Spleen (tissue), 11 donors: ENCODE measurements at regions not wholly inside any gene's neighbourhood (a gene's known extent, or its start where the extent isn't known, plus 50 kb on each side); places are given as distances from the start of the nearest gene placed in this dataset.

Experiments
- DNase-seq: peaks from one replicate; pipeline ENCODE4 v3.0.0-alpha.2; 2020
- H3K27ac ChIP-seq, 8 donors: fragments of 200-600 bp; sonication (generic) in 7 of 8; 1 replicate in 4 of 8; 2 replicates in 4 of 8; pipeline versions ENCODE4 v1.5.0 to v1.8.0; 2016 to 2021; ENCODE audit warnings: inconsistent platforms in 4 of 8, mild to moderate bottlenecking in 4 of 8, moderate library complexity in 1 of 8
- H3K27me3 ChIP-seq, 7 donors: fragments of 200-600 bp; sonication (generic) in 6 of 7; replicated peaks in 1 of 7; 1 replicate in 4 of 7; 2 replicates in 3 of 7; pipeline versions ENCODE4 v1.5.0 to v1.8.0; 2016 to 2021; ENCODE audit warnings: inconsistent platforms in 3 of 7, mild to moderate bottlenecking in 1 of 7
- H3K36me3 ChIP-seq, 6 donors: fragments of 200-600 bp; sonication (generic) in 5 of 6; 1 replicate in 4 of 6; 2 replicates in 2 of 6; pipeline versions ENCODE4 v1.5.0 to v1.8.0; 2016 to 2021; ENCODE audit warnings: inconsistent platforms in 2 of 6
- H3K4me1 ChIP-seq, 6 donors: fragments of 200-600 bp; sonication (generic) in 5 of 6; 1 replicate in 3 of 6; 2 replicates in 3 of 6; pipeline versions ENCODE4 v1.5.0 to v1.8.0; 2016 to 2021; ENCODE audit warnings: inconsistent platforms in 3 of 6
- H3K4me3 ChIP-seq, 8 donors: fragments of 200-600 bp; sonication (generic) in 7 of 8; 1 replicate in 4 of 8; 2 replicates in 4 of 8; pipeline versions ENCODE4 v1.5.0 to v1.8.0; 2016 to 2021; ENCODE audit warnings: inconsistent platforms in 4 of 8, mild to moderate bottlenecking in 4 of 8, moderate library complexity in 2 of 8
- H3K9me3 ChIP-seq, 8 donors: fragments of 200-600 bp; sonication (generic) in 7 of 8; 1 replicate in 4 of 8; 2 replicates in 4 of 8; pipeline versions ENCODE4 v1.5.0 to v1.8.0; 2016 to 2021; ENCODE audit warnings: inconsistent platforms in 4 of 8
- CTCF ChIP-seq, 11 experiments: fragments of 200-600 bp in 7 of 11; fragments of 450-650 bp in 4 of 11; sonication (generic) in 4 of 11; IDR thresholded peaks in 8 of 11; conservative IDR thresholded peaks in 3 of 11; 1 replicate in 7 of 11; 2 replicates in 4 of 11; pipeline versions ENCODE4 v1.4.0 to v1.8.0; 2016 to 2021; ENCODE audit warnings: antibody characterized with exemption in 11 of 11, inconsistent platforms in 4 of 11, mild to moderate bottlenecking in 1 of 11
- POLR2A ChIP-seq, 3 donors: fragments of 450-650 bp; IDR thresholded peaks; one replicate each; pipeline ENCODE4 v1.5.1; 2017; ENCODE audit warnings: antibody characterized with exemption in 3 of 3, mild to moderate bottlenecking in 1 of 3
- POLR2AphosphoS5 ChIP-seq, 3 donors: sonication (generic); formaldehyde crosslinking; IDR thresholded peaks; one replicate each; pipeline ENCODE4 v1.5.1; 2017; ENCODE audit warnings: antibody characterized with exemption in 3 of 3
- WGBS, 5 donors: extraction: QIAGEN DNeasy Blood & Tissue Kit in 3 of 5; methylation state at CpG; one replicate each; pipeline versions ENCODE4 v1.1.5 to v1.1.7; 2013 to 2018; 5-methylcytosine and 5-hydroxymethylcytosine counted together
- intact Hi-C: fragments of 100-400 bp; cut with DNase I; formaldehyde crosslinking; loops from one replicate; pipeline ENCODE4 v1.15.0; 2023; ENCODE audit warnings: low total_unique reads
- donor health status: healthy with polysubstance abuse.
- donor health status: DM: no; HTN: no; CAD: no; lungs with moderate emphysema.
- donor health status: DM: no; HTN: no; CAD: no.
- donor health status: Bipolar disorder and iron deficiency.
- donor health status: healthy.
- donor health status: DM: no; HTN: no; CAD: no.
- donor health status: DM: yes; HTN: yes; CAD: no.

GRCh38 chr13:107649079-107649478 is 566.3 kb downstream of the LIG4 start:
- peaks cover 0 to 4% (median 0%) of the 10 kb centered on the region in 8 donors for H3K9me3 ChIP-seq
- H3K4me1 ChIP-seq: no peaks in the 10 kb centered on the region
- intact Hi-C loops: no loop called here
- no peak overlapping the region for H3K4me3 ChIP-seq
- no peaks in the 10 kb centered on the region for H3K27me3 ChIP-seq
- no peak overlapping the region for H3K27ac ChIP-seq
- TF ChIP-seq POLR2A (IDR thresholded peaks at IDR 0.05) (no peak), POLR2AphosphoS5 (IDR thresholded peaks at IDR 0.05) (no peak), CTCF (IDR thresholded peaks at IDR 0.05 in 8 of 11, conservative IDR thresholded peaks at IDR 0.05 in 3 of 11) (no peak)
- no peaks in the 10 kb centered on the region for H3K36me3 ChIP-seq
- no peak for DNase-seq

GRCh38 chr13:107644136-107644535 is 571.2 kb downstream of the LIG4 start:
- no peaks in the 10 kb centered on the region for H3K36me3 ChIP-seq
- intact Hi-C loops: no loop called here
- peaks cover 0 to 5% (median 0%) of the 10 kb centered on the region in 8 donors for H3K9me3 ChIP-seq
- WGBS, 5 donors: 44 to 52% (median 46%) methylated on average over 4 of the region's 4 CpGs
- TF ChIP-seq POLR2AphosphoS5 (IDR thresholded peaks at IDR 0.05) (no peak), CTCF (IDR thresholded peaks at IDR 0.05 in 8 of 11, conservative IDR thresholded peaks at IDR 0.05 in 3 of 11) (no peak), POLR2A (IDR thresholded peaks at IDR 0.05) (no peak)
- no peaks in the 10 kb centered on the region for H3K4me1 ChIP-seq
- no peaks in the 10 kb centered on the region for H3K27me3 ChIP-seq
- H3K27ac ChIP-seq: no peak overlapping the region
- DNase-seq: no peak
- H3K4me3 ChIP-seq: no peak overlapping the region

- no peak overlapping the region for H3K27ac ChIP-seq
- H3K27me3 ChIP-seq: no peaks in the 10 kb centered on the region
- H3K4me3 ChIP-seq: no peak overlapping the region
- no peaks in the 10 kb centered on the region for H3K36me3 ChIP-seq
- WGBS, 5 donors: 80 to 96% (median 86%) methylated on average over 1 of the region's 1 CpG
- no peaks in the 10 kb centered on the region for H3K4me1 ChIP-seq
- DNase-seq: no peak
- H3K9me3 ChIP-seq: peaks cover 0 to 5% (median 0%) of the 10 kb centered on the region in 8 donors
- TF ChIP-seq POLR2AphosphoS5 (IDR thresholded peaks at IDR 0.05) (no peak), POLR2A (IDR thresholded peaks at IDR 0.05) (no peak), CTCF (IDR thresholded peaks at IDR 0.05 in 8 of 11, conservative IDR thresholded peaks at IDR 0.05 in 3 of 11) (no peak)
- intact Hi-C loops: no loop called here
These were observed 571.7 kb downstream of the LIG4 start for GRCh38 chr13:107643615-107644014.

DNA sequence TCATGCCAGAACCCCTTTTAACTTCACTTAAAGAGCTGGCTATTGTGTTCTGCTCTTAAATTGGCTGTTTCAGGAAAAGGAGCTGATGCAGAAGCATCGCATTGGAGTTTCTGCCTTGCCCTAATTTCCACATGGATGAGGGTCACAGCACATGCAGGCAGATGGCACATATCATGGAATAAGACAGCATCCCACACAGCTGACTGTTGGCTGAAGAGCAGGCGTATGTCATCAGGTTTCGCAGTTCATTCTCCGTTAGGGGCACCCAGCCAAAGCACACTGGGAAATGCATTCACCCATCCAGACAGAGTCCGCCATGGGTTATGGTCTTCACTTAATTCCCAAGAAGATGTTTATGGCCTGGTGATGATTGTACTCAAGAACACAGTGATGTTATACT is 572.5 kb downstream of the LIG4 start:
- no peak overlapping the region for H3K4me3 ChIP-seq
- no peak overlapping the region for H3K27ac ChIP-seq
- peaks cover 0 to 5% (median 0%) of the 10 kb centered on the region in 8 donors for H3K9me3 ChIP-seq
- TF ChIP-seq POLR2AphosphoS5 (IDR thresholded peaks at IDR 0.05) (no peak), CTCF (IDR thresholded peaks at IDR 0.05 in 8 of 11, conservative IDR thresholded peaks at IDR 0.05 in 3 of 11) (no peak), POLR2A (IDR thresholded peaks at IDR 0.05) (no peak)
- intact Hi-C loops: no loop called here
- WGBS, 5 donors: 78 to 93% (median 90%) methylated on average over 5 of the region's 5 CpGs
- no peaks in the 10 kb centered on the region for H3K36me3 ChIP-seq
- DNase-seq: no peak
- H3K4me1 ChIP-seq: no peaks in the 10 kb centered on the region
- no peaks in the 10 kb centered on the region for H3K27me3 ChIP-seq
